Activated CD8-positive, alpha-beta memory T cell treated with anti-CD3 and anti-CD28 coated beads, Interleukin-2, amount 50 U/mL, for 1 hour (primary cell): ENCODE measurements at regions not wholly inside any gene's neighbourhood (a gene's known extent, or its start where the extent isn't known, plus 50 kb on each side); places are given as distances from the start of the nearest gene placed in this dataset.

Experiments
- DNase-seq: peaks from one replicate; pipeline ENCODE4 v3.0.0-alpha.2; 2020; ENCODE audit errors: extremely low read depth

DNA sequence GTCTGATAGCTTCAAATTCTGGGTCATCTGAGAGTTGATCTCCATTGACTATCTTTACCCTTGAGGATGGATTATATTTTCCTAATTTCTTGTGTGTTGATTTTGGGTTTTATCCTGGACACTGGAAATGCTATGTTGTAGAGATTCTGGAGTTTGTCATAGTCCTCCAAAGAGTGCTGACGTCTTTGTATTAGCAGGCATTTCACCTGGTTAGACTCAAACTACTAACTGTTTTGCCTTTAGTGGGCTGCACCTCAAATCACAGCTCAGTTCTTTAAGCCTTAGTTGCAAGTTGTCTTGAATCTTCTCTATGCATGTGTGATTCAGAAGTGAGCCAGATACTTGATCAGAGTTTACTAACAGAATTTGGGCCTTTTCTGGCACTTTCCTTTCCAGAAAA is 264.3 kb downstream of the RPS24 start:
- no peak for DNase-seq

DNA sequence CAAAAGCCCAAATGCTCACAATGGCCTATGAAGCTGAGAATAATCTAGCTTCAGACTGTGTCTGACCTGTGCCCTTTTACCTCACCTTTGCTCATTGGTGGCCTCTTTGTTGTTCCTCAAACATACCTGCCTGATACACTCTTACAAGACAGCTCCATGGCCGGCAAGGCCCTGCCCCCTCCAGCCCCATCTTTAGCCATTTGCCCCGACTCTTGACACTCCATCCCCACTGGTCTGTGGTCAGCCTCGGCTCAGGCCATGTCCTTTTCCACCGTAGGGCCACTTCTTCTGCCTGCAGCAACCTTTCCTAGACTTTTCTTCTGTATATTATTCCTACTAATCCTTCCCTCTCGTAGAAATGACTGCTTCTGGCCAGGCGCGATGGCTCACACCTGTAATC is 265.2 kb downstream of the RPS24 start:
- no peak for DNase-seq

DNA sequence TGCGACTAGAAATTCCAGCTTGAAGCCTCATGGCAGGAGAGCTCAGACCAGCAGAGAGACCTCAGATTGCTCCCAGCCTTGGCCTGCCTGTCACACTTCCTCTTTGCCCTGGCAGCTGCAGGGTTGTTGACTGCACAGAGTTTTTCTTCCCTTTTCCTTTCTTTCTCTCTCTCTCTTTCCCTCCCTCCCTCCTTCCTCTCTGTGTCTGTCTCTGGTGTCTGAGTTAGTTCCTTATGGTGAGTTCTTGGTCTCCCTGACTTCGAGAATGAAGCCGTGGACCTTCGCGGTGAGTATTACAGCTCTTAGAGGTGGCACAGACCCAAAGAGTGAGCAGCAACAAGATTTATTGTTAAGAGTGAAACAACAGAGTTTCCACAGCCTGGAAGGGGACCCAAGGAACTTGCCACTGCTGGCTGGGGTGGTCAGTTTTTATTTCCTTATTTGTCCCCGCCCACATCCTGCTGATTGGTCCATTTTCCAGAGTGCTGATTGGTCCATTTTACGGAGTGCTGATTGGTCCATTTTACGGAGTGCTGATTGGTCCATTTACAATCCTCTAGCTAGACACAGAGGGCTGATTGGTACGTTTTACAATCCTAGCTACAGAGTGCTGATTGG is 266.3 kb downstream of the RPS24 start:
- DNase-seq = no peak

GRCh38 chr10:78300526-78300925 is 266.9 kb downstream of the RPS24 start:
- no peak for DNase-seq

- DNase-seq = no peak
Measured at GRCh38 chr10:78301481-78301880, 267.8 kb downstream of the RPS24 start.

GRCh38 chr10:78301891-78302738 is 268.5 kb downstream of the RPS24 start:
- DNase-seq = no peak

GRCh38 chr10:78302739-78302988 is 269.0 kb downstream of the RPS24 start:
- DNase-seq = no peak

- DNase-seq = peak; percentile 70
Measured at GRCh38 chr10:78302989-78303854, 269.6 kb downstream of the RPS24 start.

- no peak for DNase-seq
Measured at GRCh38 chr10:78304091-78305045, 270.7 kb downstream of the RPS24 start.

DNA sequence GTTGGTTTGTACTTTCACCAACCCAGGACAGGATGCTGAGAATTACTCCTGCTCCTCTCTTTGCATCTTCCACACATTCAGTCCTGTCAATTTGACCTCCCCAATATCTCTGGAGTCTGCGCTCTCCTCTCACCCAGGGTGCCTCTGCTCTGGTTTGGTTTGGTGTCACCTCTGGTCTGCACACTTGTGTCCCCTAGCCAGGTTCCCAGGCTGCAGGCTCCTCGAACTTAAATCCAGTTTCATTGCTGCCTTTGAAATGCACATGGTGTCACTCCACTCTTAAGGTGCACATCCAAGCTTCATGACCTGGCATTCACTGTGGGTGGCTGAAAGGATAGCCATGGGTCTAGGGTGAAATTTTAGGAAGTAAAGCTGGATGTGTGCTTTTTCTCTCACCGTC is 271.6 kb downstream of the RPS24 start:
- no peak for DNase-seq

- no peak for DNase-seq
Measured at GRCh38 chr10:78306358-78306757, 272.7 kb downstream of the RPS24 start.

DNA sequence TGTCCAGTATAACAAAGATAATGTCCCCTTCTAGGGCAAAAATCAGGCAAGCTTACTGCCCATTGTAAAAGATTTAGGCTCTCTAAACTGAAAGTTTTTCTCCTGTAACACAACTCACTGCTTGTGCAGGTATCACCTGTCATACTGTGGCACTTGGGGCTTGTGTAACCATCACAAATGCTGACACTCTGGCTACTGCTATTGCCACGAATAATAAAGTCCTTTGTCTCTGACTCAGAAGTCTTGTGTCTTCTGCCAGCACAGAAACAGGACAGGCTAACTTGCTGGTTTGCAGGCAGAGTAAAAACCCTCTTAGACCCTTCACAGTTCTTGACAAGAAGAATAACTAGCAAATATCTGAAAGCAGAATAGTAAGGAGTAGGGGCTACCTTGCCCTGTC is 273.9 kb downstream of the RPS24 start:
- no peak for DNase-seq

DNA sequence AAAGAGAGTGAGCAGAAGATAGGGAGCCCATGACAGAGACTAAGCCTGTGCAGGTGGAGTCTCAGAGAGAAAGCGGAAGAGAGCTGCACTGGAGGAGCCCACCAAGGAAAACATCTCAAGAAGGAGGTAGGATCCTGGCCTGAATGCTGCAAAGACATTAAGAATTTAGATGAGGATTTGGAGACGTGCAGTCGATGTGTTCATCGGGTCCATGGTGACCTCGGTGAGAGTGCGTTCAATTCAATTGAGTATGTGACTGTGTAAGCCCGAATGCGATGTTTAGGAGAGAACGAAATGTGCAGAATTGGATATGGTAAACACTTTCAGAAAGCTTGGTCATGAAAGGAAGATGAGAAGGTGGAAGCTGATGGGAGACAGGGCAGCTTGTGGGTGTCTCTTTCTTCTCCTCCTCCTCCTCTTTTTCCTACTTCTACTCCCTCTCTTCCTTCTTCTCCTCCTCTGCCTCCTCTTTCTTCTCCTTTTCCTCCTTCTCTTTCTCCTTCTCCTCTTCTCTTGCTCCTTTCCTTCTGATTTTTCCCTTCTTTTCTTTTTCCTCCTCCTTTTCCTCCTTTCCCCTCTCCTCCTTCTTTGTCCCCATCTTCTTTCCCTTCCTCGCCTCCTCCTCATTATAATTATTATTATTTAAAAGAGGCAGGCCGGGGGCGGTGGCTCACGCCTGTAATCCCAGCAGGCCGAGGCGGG is 276.0 kb downstream of the RPS24 start:
- DNase-seq = no peak

DNA sequence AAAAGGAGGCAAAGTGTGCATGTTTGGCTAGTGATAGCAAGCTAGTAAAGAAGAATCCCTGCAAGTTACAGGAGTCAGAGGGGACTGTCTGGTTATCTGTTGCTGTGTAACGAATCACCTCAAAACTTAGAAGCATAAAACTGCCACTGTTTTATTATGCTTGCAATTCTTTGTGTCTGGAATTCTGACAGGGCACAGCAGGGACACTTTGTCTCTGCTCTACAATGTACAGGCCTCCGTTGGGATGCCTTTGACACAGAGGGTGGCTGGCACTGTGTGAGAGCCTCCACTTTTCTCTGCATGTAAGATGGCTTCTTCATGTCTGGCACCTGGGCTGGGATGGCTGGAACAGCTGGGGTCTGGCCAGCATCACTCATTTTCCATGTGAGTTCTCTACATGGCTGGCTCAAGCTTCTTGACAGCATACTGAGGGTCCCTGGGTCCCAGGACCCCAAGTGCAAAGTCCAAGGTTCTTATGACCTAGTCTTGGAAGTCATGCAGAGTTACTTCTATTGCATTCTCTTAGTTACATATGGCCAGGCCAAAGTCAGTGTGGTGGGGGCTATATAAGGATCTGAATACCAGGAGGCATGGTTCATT is 276.9 kb downstream of the RPS24 start:
- no peak for DNase-seq

- DNase-seq = no peak
Measured at GRCh38 chr10:78312197-78313047, 278.8 kb downstream of the RPS24 start.

DNA sequence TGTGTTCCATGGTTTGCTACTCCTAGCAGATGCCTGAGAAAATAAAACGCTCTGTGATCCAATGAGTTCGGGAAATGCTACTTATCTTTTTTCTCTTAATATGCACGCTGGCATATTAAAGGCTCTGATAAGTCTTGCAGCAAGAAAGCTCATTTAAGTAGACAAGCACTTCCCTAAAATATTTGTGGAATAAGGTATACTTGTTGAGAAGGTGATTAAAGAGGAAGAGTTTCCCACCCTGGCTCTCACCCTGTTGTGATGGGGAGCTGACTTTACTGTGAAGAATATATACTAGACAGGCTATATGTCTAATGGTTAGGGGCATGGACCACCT is 279.4 kb downstream of the RPS24 start:
- no peak for DNase-seq

DNA sequence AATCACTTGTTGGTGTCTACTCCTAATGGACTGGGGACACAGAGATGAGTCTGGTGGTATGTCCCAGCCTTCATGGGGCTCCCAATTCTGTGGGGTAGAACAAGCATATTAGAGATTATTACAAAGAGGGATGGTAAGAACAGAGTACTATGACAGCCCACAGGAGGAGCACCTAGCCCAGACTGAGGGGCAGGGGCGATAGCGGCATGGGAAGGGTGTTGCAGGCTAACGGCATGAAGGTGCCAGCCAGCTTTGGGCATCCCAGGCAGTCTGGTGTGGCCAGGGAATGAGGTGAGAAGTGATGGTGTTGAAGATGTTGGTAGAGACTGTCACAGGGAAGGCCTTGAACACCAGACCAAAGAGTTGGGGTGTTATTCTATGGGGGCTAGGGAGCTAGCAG is 280.0 kb downstream of the RPS24 start:
- DNase-seq = no peak

GRCh38 chr10:78314651-78315050 is 281.0 kb downstream of the RPS24 start:
- DNase-seq = no peak

DNA sequence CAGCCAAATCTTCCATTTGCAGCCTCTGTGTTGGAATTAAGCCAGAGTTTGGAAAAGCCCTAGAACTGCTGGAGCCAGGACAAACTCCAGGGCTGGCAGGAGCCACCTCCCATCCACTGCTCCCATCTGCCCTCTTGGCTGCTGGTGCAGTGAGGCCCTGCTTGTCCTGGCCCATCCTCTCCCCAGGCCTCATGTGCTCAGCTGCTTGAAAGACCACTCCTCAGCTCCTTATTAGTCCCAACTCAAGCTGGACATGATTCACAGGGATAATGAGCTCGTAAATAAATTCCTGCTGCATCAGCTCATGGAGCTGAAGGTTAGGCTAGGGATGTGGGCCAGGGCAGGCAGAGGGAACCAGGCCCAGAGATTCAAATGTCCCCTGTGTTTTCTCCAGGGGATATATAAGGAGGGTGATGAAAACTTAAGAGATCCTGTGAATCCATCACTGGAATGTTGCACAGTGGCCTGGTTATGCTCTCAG is 282.8 kb downstream of the RPS24 start:
- no peak for DNase-seq

DNA sequence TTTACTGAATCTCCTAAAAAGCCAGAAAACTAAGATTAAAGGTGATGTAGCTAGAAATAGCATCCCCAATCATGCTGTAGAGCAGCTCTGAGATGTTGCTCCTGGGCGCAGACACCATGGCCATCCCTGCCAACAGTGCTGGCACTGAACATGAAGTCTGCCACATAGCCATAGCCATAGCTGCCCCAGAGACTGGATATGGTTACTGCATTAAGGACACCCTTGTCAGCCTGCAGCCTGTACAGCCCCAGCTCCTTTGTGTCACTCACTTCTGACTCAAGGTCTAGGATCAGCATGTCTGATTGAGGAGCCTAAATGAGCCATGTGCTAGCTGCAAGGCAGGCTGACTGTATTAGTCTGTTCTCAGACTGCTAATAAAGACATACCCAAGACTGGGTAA is 284.6 kb downstream of the RPS24 start:
- no peak for DNase-seq
